ENCODE measurements at regions not wholly inside any gene's neighbourhood (a gene's known extent, or its start where the extent isn't known, plus 50 kb on each side); places are given as distances from the start of the nearest gene placed in this dataset.

DNA sequence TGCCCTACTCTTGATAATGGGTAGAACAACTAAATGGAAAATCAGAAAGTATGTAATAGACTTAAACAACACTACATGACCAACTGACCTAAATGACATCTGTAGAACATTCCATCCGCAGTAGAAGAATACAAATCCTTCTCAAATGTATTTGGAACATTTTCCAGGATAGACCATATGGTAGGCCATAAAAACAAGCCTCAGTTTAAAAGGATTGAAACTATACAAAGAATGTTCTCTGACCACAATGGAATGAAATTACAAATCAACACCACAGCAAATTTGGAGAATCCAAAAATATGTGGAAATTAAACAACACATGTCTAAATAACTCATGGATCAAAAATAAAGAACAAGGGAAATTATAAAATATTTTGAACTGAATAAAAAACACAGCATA is 189.2 kb downstream of the NDUFS4 start:
- no peak for TF ChIP-seq EZH2 (IDR thresholded peaks at IDR 0.05; ENCODE audit: borderline replicate concordance, insufficient read depth, low read depth, low read length, poor library complexity, severe bottlenecking)
- TF ChIP-seq, protein P1, sequence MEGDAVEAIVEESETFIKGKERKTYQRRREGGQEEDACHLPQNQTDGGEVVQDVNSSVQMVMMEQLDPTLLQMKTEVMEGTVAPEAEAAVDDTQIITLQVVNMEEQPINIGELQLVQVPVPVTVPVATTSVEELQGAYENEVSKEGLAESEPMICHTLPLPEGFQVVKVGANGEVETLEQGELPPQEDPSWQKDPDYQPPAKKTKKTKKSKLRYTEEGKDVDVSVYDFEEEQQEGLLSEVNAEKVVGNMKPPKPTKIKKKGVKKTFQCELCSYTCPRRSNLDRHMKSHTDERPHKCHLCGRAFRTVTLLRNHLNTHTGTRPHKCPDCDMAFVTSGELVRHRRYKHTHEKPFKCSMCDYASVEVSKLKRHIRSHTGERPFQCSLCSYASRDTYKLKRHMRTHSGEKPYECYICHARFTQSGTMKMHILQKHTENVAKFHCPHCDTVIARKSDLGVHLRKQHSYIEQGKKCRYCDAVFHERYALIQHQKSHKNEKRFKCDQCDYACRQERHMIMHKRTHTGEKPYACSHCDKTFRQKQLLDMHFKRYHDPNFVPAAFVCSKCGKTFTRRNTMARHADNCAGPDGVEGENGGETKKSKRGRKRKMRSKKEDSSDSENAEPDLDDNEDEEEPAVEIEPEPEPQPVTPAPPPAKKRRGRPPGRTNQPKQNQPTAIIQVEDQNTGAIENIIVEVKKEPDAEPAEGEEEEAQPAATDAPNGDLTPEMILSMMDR (IDR thresholded peaks at IDR 0.05) = no peak

Measured in B cell (primary cell).